G401 (cell line): ENCODE measurements at regions not wholly inside any gene's neighbourhood (a gene's known extent, or its start where the extent isn't known, plus 50 kb on each side); places are given as distances from the start of the nearest gene placed in this dataset.

Experiments used
- DNase-seq: peaks from one replicate; pipeline ENCODE4 v3.0.0-alpha.2; 2015; ENCODE audit warnings: low spot score
- in situ Hi-C: cut with HindIII; loops from 2 replicates; pipeline ENCODE4 v1.10.0; 2016; ENCODE audit warnings: low sequenced_read_pairs, mixed read lengths

- in situ Hi-C loops = no loop called here
- DNase-seq = no peak
Observed at GRCh38 chr4:27173280-27173679, 312.6 kb downstream of the STIM2 start.

- peak; percentile 2 for DNase-seq
- in situ Hi-C loops = no loop called here
Observed at GRCh38 chr4:27176400-27176799, 315.8 kb downstream of the STIM2 start.

GRCh38 chr4:27176881-27177280 lies 316.2 kb downstream of the STIM2 start:
- in situ Hi-C loops = no loop called here
- DNase-seq = no peak

GRCh38 chr4:27178061-27178460 lies 317.4 kb downstream of the STIM2 start:
- in situ Hi-C loops = no loop called here
- no peak for DNase-seq

GRCh38 chr4:27181693-27182092 lies 321.1 kb downstream of the STIM2 start:
- DNase-seq = no peak
- in situ Hi-C loops = no loop called here

- no peak for DNase-seq
- in situ Hi-C loops = no loop called here
Observed at GRCh38 chr4:27182211-27182610, 321.6 kb downstream of the STIM2 start.

- in situ Hi-C loops = no loop called here
- no peak for DNase-seq
Observed at GRCh38 chr4:27184508-27185155, 324.0 kb downstream of the STIM2 start.

GRCh38 chr4:27186710-27187109 lies 326.1 kb downstream of the STIM2 start:
- in situ Hi-C loops = no loop called here
- DNase-seq = no peak

- DNase-seq = no peak
- in situ Hi-C loops = no loop called here
Observed at GRCh38 chr4:27187786-27188185, 327.1 kb downstream of the STIM2 start.

GRCh38 chr4:27189683-27190082 lies 329.0 kb downstream of the STIM2 start:
- in situ Hi-C loops = no loop called here

GRCh38 chr4:27191592-27191991 lies 331.0 kb downstream of the STIM2 start:
- no peak for DNase-seq
- in situ Hi-C loops = no loop called here

More at GRCh38 chr4:27189683-27190082, 329.0 kb downstream of the STIM2 start:
- no peak for DNase-seq

- DNase-seq = no peak
- in situ Hi-C loops = no loop called here
Observed at GRCh38 chr4:27194599-27195176, 334.0 kb downstream of the STIM2 start.

- in situ Hi-C loops = no loop called here
- DNase-seq = no peak
Observed at GRCh38 chr4:27198246-27198645, 337.6 kb downstream of the STIM2 start.

GRCh38 chr4:27198971-27199370 lies 338.3 kb downstream of the STIM2 start:
- in situ Hi-C loops = no loop called here
- DNase-seq = no peak

GRCh38 chr4:27206009-27206408 lies 345.4 kb downstream of the STIM2 start:
- no peak for DNase-seq
- in situ Hi-C loops = no loop called here

GRCh38 chr4:27210956-27211355 lies 350.3 kb downstream of the STIM2 start:
- no peak for DNase-seq
- in situ Hi-C loops = no loop called here

GRCh38 chr4:27214010-27214409 lies 353.4 kb downstream of the STIM2 start:
- no peak for DNase-seq
- in situ Hi-C loops = no loop called here

- in situ Hi-C loops = no loop called here
Observed at GRCh38 chr4:27215220-27215826, 354.7 kb downstream of the STIM2 start.

GRCh38 chr4:27217261-27217769 lies 356.7 kb downstream of the STIM2 start:
- no peak for DNase-seq
- in situ Hi-C loops = no loop called here

More at GRCh38 chr4:27215220-27215826, 354.7 kb downstream of the STIM2 start:
- DNase-seq = no peak

GRCh38 chr4:27218013-27218412 lies 357.4 kb downstream of the STIM2 start:
- in situ Hi-C loops = no loop called here
- DNase-seq = no peak

- no peak for DNase-seq
- in situ Hi-C loops = no loop called here
Observed at GRCh38 chr4:27223326-27223725, 362.7 kb downstream of the STIM2 start.
